Mesendoderm (in vitro differentiated cells): ENCODE measurements at regions not wholly inside any gene's neighbourhood (a gene's known extent, or its start where the extent isn't known, plus 50 kb on each side); places are given as distances from the start of the nearest gene placed in this dataset. TPM values are rescaled to one million over a fixed set of nuclear protein-coding genes. Genes with fewer than 3 reads are reported as not detected.

Experiments
- DNase-seq: peaks from one replicate; pipeline ENCODE4 v3.0.0; 2013
- H2AK5ac ChIP-seq: 2 replicates; pipeline ENCODE4 v1.6.1; 2013; ENCODE audit warnings: low read length, inconsistent platforms
- H2BK120ac ChIP-seq: 2 replicates; pipeline ENCODE4 v1.6.1; 2013; ENCODE audit warnings: low read depth, mild to moderate bottlenecking, low read length, moderate library complexity, mixed read lengths
- H2BK15ac ChIP-seq: replicated peaks from 2 replicates; pipeline ENCODE4 v1.6.1; 2013; ENCODE audit warnings: low read depth, mild to moderate bottlenecking, moderate library complexity
- H2BK5ac ChIP-seq: 2 replicates; pipeline ENCODE4 v1.6.1; 2013; ENCODE audit warnings: low read length, inconsistent platforms
- H3K18ac ChIP-seq: 2 replicates; pipeline ENCODE4 v1.6.1; 2013; ENCODE audit warnings: mild to moderate bottlenecking, low read length, mixed read lengths
- H3K23ac ChIP-seq: one replicate; pipeline ENCODE4 v1.6.1; 2013; ENCODE audit warnings: low read length
- H3K27ac ChIP-seq: 2 replicates; pipeline ENCODE4 v1.5.1; 2013; ENCODE audit warnings: low read depth, mild to moderate bottlenecking, inconsistent platforms, low read length, moderate library complexity
- H3K27me3 ChIP-seq: 2 replicates; pipeline ENCODE4 v1.6.1; 2013; ENCODE audit warnings: low read length, control low read depth, mild to moderate bottlenecking, inconsistent platforms; ENCODE audit not compliant: insufficient read depth, poor library complexity
- H3K36me3 ChIP-seq: 2 replicates; pipeline ENCODE4 v1.6.1; 2013; ENCODE audit warnings: low read length, inconsistent platforms; ENCODE audit not compliant: control insufficient read depth, insufficient read depth
- H3K4ac ChIP-seq: one replicate; pipeline ENCODE4 v1.6.1; 2013; ENCODE audit warnings: low read depth, mild to moderate bottlenecking, low read length, moderate library complexity
- H3K4me1 ChIP-seq: 2 replicates; pipeline ENCODE4 v1.6.1; 2013; ENCODE audit warnings: low read depth, low read length, inconsistent platforms; ENCODE audit not compliant: control insufficient read depth
- H3K4me2 ChIP-seq: 2 replicates; pipeline ENCODE4 v1.6.1; 2013; ENCODE audit warnings: low read length
- H3K4me3 ChIP-seq: 2 replicates; pipeline ENCODE4 v1.5.1; 2013; ENCODE audit warnings: mild to moderate bottlenecking, low read length
- H3K56ac ChIP-seq: one replicate; pipeline ENCODE4 v1.6.1; 2013; ENCODE audit warnings: low read length
- H3K79me1 ChIP-seq: 2 replicates; pipeline ENCODE4 v1.6.1; 2013; ENCODE audit warnings: low read length, inconsistent platforms
- H3K79me2 ChIP-seq: 2 replicates; pipeline ENCODE4 v1.6.1; 2013; ENCODE audit warnings: mild to moderate bottlenecking, low read length; ENCODE audit not compliant: control insufficient read depth, insufficient read depth
- H3K9ac ChIP-seq: 2 replicates; pipeline ENCODE4 v1.6.1; 2013; ENCODE audit warnings: low read length, inconsistent platforms
- H4K5ac ChIP-seq: one replicate; pipeline ENCODE4 v1.6.1; 2013; ENCODE audit warnings: low read length
- H4K8ac ChIP-seq: one replicate; pipeline ENCODE4 v1.6.1; 2013; ENCODE audit warnings: low read depth, mild to moderate bottlenecking, control low read depth, low read length, moderate library complexity
- WGBS: extraction: QIAGEN DNeasy Blood & Tissue Kit; methylation state at CpG from one replicate; pipeline ENCODE4 v1.1.7; 2013; ENCODE audit warnings: low lambda C conversion rate, missing lambda C conversion rate; ENCODE audit not compliant: insufficient coverage; ENCODE audit errors: extremely low coverage; 5-methylcytosine and 5-hydroxymethylcytosine counted together
- small RNA-seq: library from polyadenylated mRNA; stranded (forward); fragments of <200 nt; extraction: miRNeasy Mini kit (QIAGEN cat#:217004); gene quantifications from one replicate; pipeline ENCODE3, GENCODE V24; 2013; ENCODE audit not compliant: insufficient read depth

DNA sequence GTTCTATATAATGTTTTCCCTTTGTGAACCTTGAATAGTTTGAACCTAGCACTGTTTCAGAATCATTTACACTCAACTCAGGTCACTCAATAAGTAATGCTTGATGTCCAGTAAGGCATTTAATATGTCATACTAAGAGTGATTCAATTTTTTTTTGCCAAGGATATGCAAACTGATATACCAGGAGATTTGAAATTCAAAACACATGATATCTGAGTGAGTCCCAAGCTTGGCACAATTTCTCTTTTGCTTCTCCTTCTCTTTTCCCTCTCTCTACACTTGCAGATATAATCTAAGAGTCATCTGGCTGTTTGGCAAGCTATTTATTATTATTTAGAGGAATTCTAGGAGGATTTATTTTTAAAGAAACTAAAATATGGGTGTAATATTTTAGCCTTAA, 61.6 kb upstream of the SPAG17 start:
- no peak overlapping the region for H2BK5ac ChIP-seq
- no peak for DNase-seq
- no peak overlapping the region for H3K4me3 ChIP-seq
- H3K9ac ChIP-seq, result no peak overlapping the region
- H2BK120ac ChIP-seq, result no peak overlapping the region
- no peak overlapping the region for H3K4ac ChIP-seq
- no peak overlapping the region for H3K4me2 ChIP-seq
- H3K79me2 ChIP-seq, result no peaks in the 10 kb centered on the region
- no peaks in the 10 kb centered on the region for H3K36me3 ChIP-seq
- no peak overlapping the region for H4K5ac ChIP-seq
- H3K4me1 ChIP-seq, result peaks cover 4% of the 10 kb centered on the region
- H3K23ac ChIP-seq, result no peak overlapping the region
- no peak overlapping the region for H4K8ac ChIP-seq
- no peak overlapping the region for H3K18ac ChIP-seq
- H3K56ac ChIP-seq, result no peak overlapping the region
- no peaks in the 10 kb centered on the region for H3K27me3 ChIP-seq
- no peak overlapping the region for H2BK15ac ChIP-seq
- H3K27ac ChIP-seq, result no peak overlapping the region
- no peaks in the 10 kb centered on the region for H3K79me1 ChIP-seq
- H2AK5ac ChIP-seq, result no peak overlapping the region

DNA sequence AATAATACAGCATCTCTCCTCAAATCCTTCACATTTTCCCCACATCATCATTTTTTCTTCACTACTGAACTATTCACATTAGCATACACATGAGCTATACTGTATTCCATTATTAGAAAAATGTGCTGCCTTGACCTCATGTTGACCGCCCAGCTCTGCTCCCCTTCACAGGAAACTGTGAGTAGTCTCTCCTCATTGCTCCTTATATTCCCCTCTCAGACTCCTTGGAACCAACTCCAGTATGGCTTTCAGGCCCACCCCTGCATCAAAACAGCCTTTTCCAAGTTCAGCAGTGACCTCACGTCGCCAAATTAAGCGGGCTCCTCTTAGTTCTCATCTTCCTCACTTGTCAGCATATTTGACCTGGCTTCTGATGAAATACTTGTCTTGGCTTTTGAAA, 59.2 kb upstream of the SPAG17 start:
- Histone ChIP-seq H3K4me2 (no peak overlapping the region), H3K27me3 (no peaks in the 10 kb centered on the region), H2BK15ac (no peak overlapping the region), H3K27ac (no peak overlapping the region), H3K18ac (no peak overlapping the region), H3K36me3 (no peaks in the 10 kb centered on the region), H2BK5ac (no peak overlapping the region), H3K4ac (no peak overlapping the region), H3K4me3 (no peak overlapping the region), H3K79me2 (no peaks in the 10 kb centered on the region), H2AK5ac (no peak overlapping the region), H3K56ac (no peak overlapping the region), H3K9ac (no peak overlapping the region), H2BK120ac (no peak overlapping the region), H4K5ac (no peak overlapping the region), H4K8ac (no peak overlapping the region), H3K4me1 (no peaks in the 10 kb centered on the region), H3K79me1 (no peaks in the 10 kb centered on the region), H3K23ac (no peak overlapping the region)
- no CpG with 5 or more reads among the region's 4 CpGs for WGBS
- DNase-seq, result no peak

DNA sequence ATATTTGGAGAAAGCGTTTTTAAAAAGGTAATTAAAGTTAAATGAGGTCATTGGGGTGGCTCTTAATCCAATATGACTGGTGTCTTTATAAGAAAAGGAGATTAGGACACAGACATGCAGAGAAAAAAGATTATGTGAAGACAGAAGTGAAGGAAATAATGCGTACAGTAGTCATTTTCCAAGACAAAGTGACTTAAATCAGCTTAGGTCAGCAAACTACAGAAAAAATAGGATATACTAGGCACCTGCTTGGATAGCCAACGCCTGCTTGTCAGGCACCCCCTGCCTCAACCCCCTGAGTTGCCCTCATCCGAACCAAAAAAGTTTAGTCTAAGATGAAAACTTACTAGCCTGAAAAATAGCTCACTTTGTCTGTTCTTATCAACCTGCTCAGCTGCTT, 58.2 kb upstream of the SPAG17 start:
- H2BK120ac ChIP-seq, result no peak overlapping the region
- no peak overlapping the region for H3K18ac ChIP-seq
- no CpG with 5 or more reads among the region's 4 CpGs for WGBS
- H3K9ac ChIP-seq, result no peak overlapping the region
- no peaks in the 10 kb centered on the region for H3K27me3 ChIP-seq
- H3K36me3 ChIP-seq, result no peaks in the 10 kb centered on the region
- no peak overlapping the region for H3K23ac ChIP-seq
- no peak overlapping the region for H3K4ac ChIP-seq
- H3K4me3 ChIP-seq, result no peak overlapping the region
- H4K8ac ChIP-seq, result no peak overlapping the region
- H2BK5ac ChIP-seq, result no peak overlapping the region
- H3K4me2 ChIP-seq, result no peak overlapping the region
- H2AK5ac ChIP-seq, result no peak overlapping the region
- H3K27ac ChIP-seq, result no peak overlapping the region
- no peaks in the 10 kb centered on the region for H3K4me1 ChIP-seq
- H4K5ac ChIP-seq, result no peak overlapping the region
- H2BK15ac ChIP-seq, result no peak overlapping the region
- H3K79me2 ChIP-seq, result no peaks in the 10 kb centered on the region
- no peaks in the 10 kb centered on the region for H3K79me1 ChIP-seq
- no peak overlapping the region for H3K56ac ChIP-seq
- DNase-seq, result no peak

Small RNA genes lying in the stretch of these regions (small RNA-seq; reads per million reads assigned to genes)
- not detected for gene RNA5SP56
